Pancreas (tissue), 10 donors: ENCODE measurements at regions not wholly inside any gene's neighbourhood (a gene's known extent, or its start where the extent isn't known, plus 50 kb on each side); places are given as distances from the start of the nearest gene placed in this dataset.

ENCODE experiments used
- ATAC-seq, 4 donors: fragments of 200-7000 bp; cut with Tn5 transposase; one replicate each; pipeline versions ENCODE4 v1.8.0 to v1.9.1; 2020; ENCODE audit warnings: mild to moderate bottlenecking in 4 of 4, moderate library complexity in 4 of 4
- DNase-seq, 6 donors: peaks; one replicate each; pipeline ENCODE4 v3.0.0-alpha.2; 2020
- FAIRE-seq: peaks from 2 replicates; lab custom pipeline; 2012; peaks lifted over from hg19 to GRCh38; lab: Jason Lieb, UNC
- H3K27ac ChIP-seq, 4 donors: fragments of 200-600 bp; sonication (generic); 1 replicate in 3 of 4; 2 replicates in 1 of 4; pipeline versions ENCODE4 v1.5.0 to v1.8.0; 2020
- H3K27me3 ChIP-seq, 4 donors: fragments of 200-600 bp; one replicate each; pipeline ENCODE4 v1.8.0; 2021
- H3K36me3 ChIP-seq, 3 donors: fragments of 200-600 bp; sonication (generic) in 1 of 3; one replicate each; pipeline versions ENCODE4 v1.5.0 to v1.8.0; 2020 to 2021
- H3K4me1 ChIP-seq, 3 donors: fragments of 200-600 bp; one replicate each; pipeline ENCODE4 v1.8.0; 2021
- H3K4me3 ChIP-seq, 4 donors: fragments of 200-600 bp; sonication (generic) in 2 of 4; one replicate each; pipeline versions ENCODE4 v1.5.0 to v1.8.0; 2020 to 2021
- H3K9me3 ChIP-seq, 4 donors: fragments of 200-600 bp; one replicate each; pipeline ENCODE4 v1.8.0; 2021
- CTCF ChIP-seq, 4 donors: fragments of 200-600 bp; sonication (generic) in 3 of 4; IDR thresholded peaks; one replicate each; pipeline versions ENCODE4 v1.5.0 to v1.8.0; 2021; ENCODE audit warnings: antibody characterized with exemption in 4 of 4
- WGBS, 2 donors: extraction: QIAGEN DNeasy Blood & Tissue Kit; methylation state at CpG; one replicate each; pipeline ENCODE4 v1.1.7; 2013; 5-methylcytosine and 5-hydroxymethylcytosine counted together
- intact Hi-C, 3 donors: fragments of 100-400 bp; cut with DNase I; formaldehyde crosslinking; loops; one replicate each; pipeline versions ENCODE4 v1.11.1 to v1.14.2; 2022
- donor health status: healthy with polysubstance abuse.
- donor health status: DM: no; HTN: no; CAD: no; lungs with moderate emphysema.
- donor health status: DM: no; HTN: no; CAD: no.
- donor health status: control.
- donor health status: control.
- donor health status: Bipolar disorder and iron deficiency.
- donor health status: DM: yes; HTN: yes; CAD: no.
- donor health status: DM: no; HTN: no; CAD: no.
- donor health status: DM: no; HTN: no; CAD: no.
- donor health status: DM: yes; HTN: yes; CAD: no.

GRCh38 chr5:174235221-174236011 is 189.9 kb downstream of the NSG2 start:
- no peak for TF ChIP-seq CTCF (IDR thresholded peaks at IDR 0.05)
- Histone ChIP-seq H3K4me3 (no peak overlapping the region), H3K4me1 (no peaks in the 10 kb centered on the region), H3K27me3 (no peaks in the 10 kb centered on the region), H3K9me3 (no peaks in the 10 kb centered on the region), H3K36me3 (no peaks in the 10 kb centered on the region), H3K27ac (no peak overlapping the region)
- ATAC-seq, result no peak
- 65 to 78% methylated on average over 12 of the region's 12 CpGs for WGBS, 2 donors
- intact Hi-C loops, result no loop called here
- no peak for FAIRE-seq
- DNase-seq, result no peak

- Histone ChIP-seq H3K9me3 (no peaks in the 10 kb centered on the region), H3K27ac (no peak overlapping the region), H3K36me3 (no peaks in the 10 kb centered on the region), H3K4me1 (no peaks in the 10 kb centered on the region), H3K27me3 (no peaks in the 10 kb centered on the region), H3K4me3 (no peak overlapping the region)
- ATAC-seq (no peak), FAIRE-seq (no peak), DNase-seq (no peak)
- intact Hi-C loops, result no loop called here
- TF ChIP-seq CTCF (IDR thresholded peaks at IDR 0.05), result no peak
- 49 to 56% methylated on average over 5 of the region's 5 CpGs for WGBS, 2 donors
Measured at GRCh38 chr5:174236070-174236469, 190.6 kb downstream of the NSG2 start.

GRCh38 chr5:174239718-174240117 is 194.2 kb downstream of the NSG2 start:
- WGBS, 2 donors, result 70 to 71% methylated on average over 4 of the region's 4 CpGs
- FAIRE-seq (no peak), ATAC-seq (no peak), DNase-seq (no peak)
- no peak overlapping the region for H3K27ac ChIP-seq
- H3K4me3 ChIP-seq, result no peak overlapping the region
- H3K27me3 ChIP-seq, result no peaks in the 10 kb centered on the region
- no peaks in the 10 kb centered on the region for H3K9me3 ChIP-seq
- no peak for TF ChIP-seq CTCF (IDR thresholded peaks at IDR 0.05)
- no peaks in the 10 kb centered on the region for H3K4me1 ChIP-seq
- intact Hi-C loops, result no loop called here
- no peaks in the 10 kb centered on the region for H3K36me3 ChIP-seq

GRCh38 chr5:174242573-174242972 is 197.1 kb downstream of the NSG2 start:
- Histone ChIP-seq H3K4me3 (no peak overlapping the region), H3K4me1 (no peaks in the 10 kb centered on the region), H3K27ac (no peak overlapping the region), H3K27me3 (no peaks in the 10 kb centered on the region), H3K36me3 (no peaks in the 10 kb centered on the region), H3K9me3 (no peaks in the 10 kb centered on the region)
- 36 to 47% methylated on average over 3 of the region's 3 CpGs for WGBS, 2 donors
- TF ChIP-seq CTCF (IDR thresholded peaks at IDR 0.05), result no peak
- no peak for FAIRE-seq
- peak in 2 of 6 donors; percentile 24 to 27 for DNase-seq
- ATAC-seq, result peak in 2 of 4 donors; percentile 43 to 73
- intact Hi-C loops, result no loop called here

GRCh38 chr5:174243904-174244303 is 198.4 kb downstream of the NSG2 start:
- Histone ChIP-seq H3K9me3 (no peaks in the 10 kb centered on the region), H3K27me3 (no peaks in the 10 kb centered on the region), H3K4me1 (no peaks in the 10 kb centered on the region), H3K4me3 (no peak overlapping the region), H3K36me3 (no peaks in the 10 kb centered on the region), H3K27ac (no peak overlapping the region)
- ATAC-seq (no peak), DNase-seq (no peak), FAIRE-seq (no peak)
- no peak for TF ChIP-seq CTCF (IDR thresholded peaks at IDR 0.05)
- intact Hi-C loops, result no loop called here
- WGBS, 2 donors, result 74 to 77% methylated on average over 2 of the region's 2 CpGs
